HK-2 (cell line): ENCODE measurements at regions not wholly inside any gene's neighbourhood (a gene's known extent, or its start where the extent isn't known, plus 50 kb on each side); places are given as distances from the start of the nearest gene placed in this dataset.

Experiments
- DNase-seq: peaks from one replicate; pipeline ENCODE4 v3.0.0-alpha.2; 2018; ENCODE audit not compliant: unreplicated experiment

DNA sequence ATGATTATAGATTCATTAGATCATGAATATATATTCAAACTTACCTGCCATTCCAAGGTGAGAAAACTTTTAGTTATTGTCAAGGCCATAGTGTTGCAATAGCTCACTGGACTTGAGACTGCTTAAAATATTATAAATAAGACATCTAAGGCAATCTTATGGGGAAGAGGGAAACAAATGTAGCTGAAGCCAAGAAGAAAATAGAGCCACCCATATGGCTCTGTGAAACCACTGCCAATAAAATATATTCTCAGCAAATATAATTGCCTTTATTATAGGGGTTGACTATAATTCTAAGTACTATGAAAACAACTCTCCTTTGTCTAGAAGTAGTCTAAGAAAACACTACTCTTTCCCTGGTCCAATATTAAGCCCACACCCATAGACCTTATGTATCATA, 938.5 kb downstream of the FSTL5 start:
- no peak for DNase-seq

GRCh38 chr4:161222889-161223288, 940.9 kb downstream of the FSTL5 start:
- DNase-seq = no peak

DNA sequence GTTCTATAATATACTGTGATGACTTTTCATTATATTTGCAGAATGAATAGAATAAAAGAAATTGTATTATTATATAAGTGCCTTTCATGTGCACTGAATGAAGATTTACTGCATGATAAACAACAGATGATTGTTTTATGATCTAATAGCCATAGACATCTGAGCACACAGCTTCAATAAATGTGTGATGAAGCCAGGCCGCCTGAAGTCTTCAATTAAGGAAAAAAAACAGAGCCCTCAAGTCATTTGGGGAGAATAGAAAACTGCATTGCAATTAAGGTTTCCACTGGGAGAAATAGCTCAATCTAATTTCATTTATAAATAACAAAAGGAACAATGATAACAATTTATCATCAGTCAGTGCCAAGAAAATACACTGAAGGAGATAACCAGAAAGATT, 955.2 kb downstream of the FSTL5 start:
- DNase-seq = no peak

GRCh38 chr4:161206528-161207080, 957.2 kb downstream of the FSTL5 start:
- DNase-seq = no peak

- no peak for DNase-seq
Measured at GRCh38 chr4:161203865-161204264, 959.9 kb downstream of the FSTL5 start.

- DNase-seq = no peak
Measured at GRCh38 chr4:161197912-161198311, 965.9 kb downstream of the FSTL5 start.

GRCh38 chr4:161197474-161197873, 966.3 kb downstream of the FSTL5 start:
- DNase-seq = no peak

DNA sequence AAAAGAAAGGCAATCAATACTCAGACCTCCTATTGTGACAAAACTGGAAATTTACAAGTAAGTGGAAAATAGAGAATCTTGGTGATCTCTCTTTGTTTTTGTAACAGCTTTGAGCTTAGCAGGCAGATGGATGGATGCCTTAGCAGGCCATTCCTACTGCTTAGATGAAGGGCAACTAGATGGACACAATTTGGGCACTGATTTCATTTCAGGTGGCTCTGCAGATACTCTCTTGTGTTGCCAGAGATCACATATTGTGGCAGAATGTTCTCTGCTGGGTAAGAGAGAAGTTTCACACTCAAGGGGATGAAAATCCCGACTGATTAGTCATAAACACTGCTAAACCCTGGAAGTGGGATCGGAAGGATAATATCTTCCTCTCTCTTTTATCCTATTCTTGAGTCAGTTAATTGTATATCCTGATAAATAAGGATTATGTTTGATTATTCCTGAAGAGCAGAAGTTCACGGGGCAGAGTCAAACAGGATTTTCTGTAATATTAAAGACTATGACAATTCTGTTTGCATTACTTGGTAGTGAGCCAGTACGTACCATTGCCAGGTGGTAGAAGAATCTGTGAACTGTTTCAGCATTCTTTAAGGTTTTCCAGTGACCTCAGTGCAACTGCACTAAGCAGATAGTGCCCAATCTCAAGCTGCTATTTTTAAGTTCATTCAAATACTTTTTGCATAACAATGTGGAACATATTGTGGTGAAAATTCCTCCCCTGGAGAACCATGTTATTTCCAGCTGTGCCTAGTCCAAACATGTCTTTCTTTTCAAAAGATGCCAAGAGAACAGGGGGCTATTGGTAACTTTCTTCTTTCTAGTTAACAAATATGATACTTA, 974.3 kb downstream of the FSTL5 start:
- DNase-seq = no peak

DNA sequence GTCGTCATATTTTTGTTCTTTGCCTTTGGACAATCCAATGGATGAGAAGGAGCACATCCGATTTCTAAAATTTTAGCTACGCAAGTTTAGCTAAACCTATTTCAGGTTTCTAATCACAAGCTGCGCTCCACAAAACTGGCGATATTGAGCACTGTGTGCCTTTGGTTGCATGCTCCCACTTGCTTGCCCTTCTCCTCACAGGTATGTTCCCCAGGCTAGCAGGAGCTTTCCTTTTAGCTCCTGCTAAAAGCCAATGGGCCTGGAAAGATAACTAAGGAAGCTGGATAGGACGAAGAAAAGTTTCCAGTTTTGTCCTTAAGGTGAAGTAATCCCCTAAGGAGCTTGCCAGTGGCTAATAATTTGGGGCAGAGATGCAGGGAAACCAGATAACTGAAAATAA, 975.2 kb downstream of the FSTL5 start:
- DNase-seq = no peak

- DNase-seq = no peak
Measured at GRCh38 chr4:161187569-161187968, 976.2 kb downstream of the FSTL5 start.

DNA sequence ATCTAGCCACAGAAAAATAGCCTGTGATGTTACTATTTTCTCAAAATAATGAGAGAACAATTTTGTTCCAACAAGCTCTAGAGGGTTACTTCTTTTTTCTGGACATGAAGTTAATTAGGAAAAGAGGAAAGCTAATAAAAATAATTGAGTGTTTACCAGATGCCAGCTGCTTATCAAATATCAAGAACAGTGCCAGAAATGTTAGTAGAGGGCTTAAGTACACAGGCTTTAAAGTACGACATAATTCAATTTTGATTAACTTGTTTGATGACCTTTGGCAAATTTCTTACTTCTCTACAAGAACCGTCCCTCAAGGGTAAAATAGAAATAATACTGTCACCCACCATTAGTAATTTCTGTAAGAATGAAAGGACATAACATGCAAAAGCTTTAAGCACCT, 977.0 kb downstream of the FSTL5 start:
- DNase-seq = no peak

GRCh38 chr4:161186012-161186411, 977.8 kb downstream of the FSTL5 start:
- no peak for DNase-seq

DNA sequence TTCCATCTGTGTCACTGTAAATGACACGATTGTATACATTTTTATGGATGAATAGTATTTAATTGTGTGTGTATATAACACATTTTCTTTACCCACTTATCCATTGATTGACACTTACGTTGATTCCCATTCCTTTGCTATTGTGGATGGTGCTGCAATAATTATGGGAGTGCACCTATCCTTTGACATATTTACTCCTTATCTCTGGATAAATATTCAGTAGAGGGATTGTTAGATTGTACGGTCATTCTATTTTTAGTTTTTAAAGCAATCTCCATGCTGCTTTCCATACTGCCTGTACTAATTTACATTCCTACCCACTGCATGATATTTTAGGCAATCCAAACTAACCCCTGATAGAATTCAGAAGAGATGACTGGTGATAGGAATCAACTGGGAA, 980.1 kb downstream of the FSTL5 start:
- DNase-seq = no peak

- DNase-seq = no peak
Measured at GRCh38 chr4:161182913-161183312, 980.9 kb downstream of the FSTL5 start.

DNA sequence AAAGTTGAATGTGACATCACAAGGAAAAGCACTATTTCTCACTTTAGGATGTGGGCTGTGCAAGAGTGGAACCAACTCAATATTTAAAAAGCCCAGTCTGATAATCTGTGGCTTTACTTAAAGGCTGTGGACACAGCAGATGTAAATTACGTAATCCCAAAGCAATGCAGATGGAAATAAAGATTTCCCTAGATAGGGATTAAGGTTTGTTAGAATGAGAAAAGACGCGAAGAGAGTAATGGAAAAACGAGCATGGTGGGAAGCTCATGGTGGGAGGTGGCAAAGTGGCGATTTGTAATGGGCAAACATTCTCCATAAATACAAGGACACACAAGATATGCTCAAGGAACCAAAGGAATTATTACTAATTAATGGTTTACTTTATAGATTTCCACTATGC, 985.5 kb downstream of the FSTL5 start:
- no peak for DNase-seq

- no peak for DNase-seq
Measured at GRCh38 chr4:161172396-161173026, 991.3 kb downstream of the FSTL5 start.

- no peak for DNase-seq
Measured at GRCh38 chr4:161167539-161167938, 996.3 kb downstream of the FSTL5 start.

GRCh38 chr4:161160718-161161117, 1003.1 kb downstream of the FSTL5 start:
- DNase-seq = no peak

DNA sequence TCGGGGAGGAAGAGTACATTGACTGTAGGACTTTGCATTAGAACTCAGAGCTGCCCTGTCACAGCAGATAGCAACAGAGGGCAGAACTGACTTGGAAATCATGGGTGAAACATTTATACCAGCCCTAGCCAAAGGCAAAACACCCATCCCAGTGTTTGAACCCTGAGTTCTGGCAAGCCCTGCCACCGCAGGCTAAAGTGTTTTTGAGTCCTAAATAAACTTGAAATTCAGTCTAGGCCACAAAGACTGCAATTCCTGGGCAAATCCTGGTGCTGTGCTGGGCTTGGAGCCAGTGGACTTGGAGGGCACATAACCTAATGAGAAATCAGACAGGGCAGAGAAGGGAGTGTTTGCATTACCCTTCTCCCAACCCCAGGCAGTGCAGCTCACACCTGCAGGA, 1015.7 kb downstream of the FSTL5 start:
- DNase-seq = no peak

GRCh38 chr4:161143375-161143774, 1020.4 kb downstream of the FSTL5 start:
- DNase-seq = no peak

- DNase-seq = no peak
Measured at GRCh38 chr4:161134795-161135194, 1029.0 kb downstream of the FSTL5 start.

- no peak for DNase-seq
Measured at GRCh38 chr4:161133586-161134276, 1030.1 kb downstream of the FSTL5 start.
